Activated naive CD4-positive, alpha-beta T cell treated with anti-CD3 and anti-CD28 coated beads, Interleukin-2, amount 10 ng/mL, durations not matched to agents 7 days and 5 days (primary cell): ENCODE measurements at regions not wholly inside any gene's neighbourhood (a gene's known extent, or its start where the extent isn't known, plus 50 kb on each side); places are given as distances from the start of the nearest gene placed in this dataset.

Experiments used
- CTCF ChIA-PET: fragments of 350-600 bp; sonication (Branson Sonifier 250); formaldehyde crosslinking; loops from one replicate; lab custom pipeline; 2021; ENCODE audit warnings: antibody characterized with exemption; lab: Charles Lee
- DNase-seq: peaks from one replicate; pipeline ENCODE4 v3.0.0-alpha.2; 2020
- H3K27ac Mint-ChIP-seq: one replicate; pipeline ENCODE4 v1.8.0; 2021; ENCODE audit warnings: mild to moderate bottlenecking, moderate library complexity, mixed read lengths
- H3K27me3 Mint-ChIP-seq: one replicate; pipeline ENCODE4 v1.8.0; 2021; ENCODE audit warnings: mild to moderate bottlenecking, mixed read lengths
- H3K36me3 Mint-ChIP-seq: one replicate; pipeline ENCODE4 v1.8.0; 2021; ENCODE audit warnings: mixed read lengths
- H3K4me1 Mint-ChIP-seq: one replicate; pipeline ENCODE4 v1.8.0; 2021; ENCODE audit warnings: mixed read lengths
- H3K4me3 Mint-ChIP-seq: one replicate; pipeline ENCODE4 v1.8.0; 2021; ENCODE audit warnings: mild to moderate bottlenecking, moderate library complexity, mixed read lengths
- H3K9me3 Mint-ChIP-seq: one replicate; pipeline ENCODE4 v1.8.0; 2021; ENCODE audit warnings: mixed read lengths

GRCh38 chr3:6223572-6223971, 637.3 kb upstream of the GRM7 start:
- Mint-ChIP-seq H3K36me3 (no peaks in the 10 kb centered on the region), H3K27ac (no peak overlapping the region), H3K27me3 (no peaks in the 10 kb centered on the region), H3K4me1 (no peaks in the 10 kb centered on the region), H3K9me3 (peaks cover 5% of the 10 kb centered on the region), H3K4me3 (no peak overlapping the region)
- CTCF ChIA-PET, result no interaction called here
- DNase-seq, result no peak

- Mint-ChIP-seq H3K27me3 (no peaks in the 10 kb centered on the region), H3K9me3 (peaks cover 4% of the 10 kb centered on the region)
- CTCF ChIA-PET, result no interaction called here
Observed at GRCh38 chr3:6228958-6229683, 631.8 kb upstream of the GRM7 start.

GRCh38 chr3:6229778-6230410, 631.0 kb upstream of the GRM7 start:
- H3K9me3 Mint-ChIP-seq, result peaks cover 2% of the 10 kb centered on the region
- DNase-seq, result no peak
- H3K27ac Mint-ChIP-seq, result no peak overlapping the region
- no peaks in the 10 kb centered on the region for H3K27me3 Mint-ChIP-seq
- CTCF ChIA-PET, result no interaction called here
- H3K36me3 Mint-ChIP-seq, result no peaks in the 10 kb centered on the region
- H3K4me1 Mint-ChIP-seq, result no peaks in the 10 kb centered on the region
- H3K4me3 Mint-ChIP-seq, result no peak overlapping the region

More at GRCh38 chr3:6228958-6229683, 631.8 kb upstream of the GRM7 start:
- no peak for DNase-seq
- Mint-ChIP-seq H3K4me1 (no peaks in the 10 kb centered on the region), H3K36me3 (no peaks in the 10 kb centered on the region), H3K27ac (no peak overlapping the region), H3K4me3 (no peak overlapping the region)

- no peak for DNase-seq
- no peak overlapping the region for H3K4me3 Mint-ChIP-seq
- peaks cover 9% of the 10 kb centered on the region for H3K9me3 Mint-ChIP-seq
- no peaks in the 10 kb centered on the region for H3K4me1 Mint-ChIP-seq
- no peaks in the 10 kb centered on the region for H3K27me3 Mint-ChIP-seq
- H3K36me3 Mint-ChIP-seq, result no peaks in the 10 kb centered on the region
- H3K27ac Mint-ChIP-seq, result no peak overlapping the region
- CTCF ChIA-PET, result no interaction called here
Observed at GRCh38 chr3:6242104-6242503, 618.8 kb upstream of the GRM7 start.

GRCh38 chr3:6248528-6248927, 612.4 kb upstream of the GRM7 start:
- no peaks in the 10 kb centered on the region for H3K4me1 Mint-ChIP-seq
- no peaks in the 10 kb centered on the region for H3K27me3 Mint-ChIP-seq
- no peaks in the 10 kb centered on the region for H3K36me3 Mint-ChIP-seq
- no peaks in the 10 kb centered on the region for H3K9me3 Mint-ChIP-seq
- no peak overlapping the region for H3K27ac Mint-ChIP-seq
- CTCF ChIA-PET, result no interaction called here
- no peak for DNase-seq
- H3K4me3 Mint-ChIP-seq, result no peak overlapping the region

- Mint-ChIP-seq H3K36me3 (no peaks in the 10 kb centered on the region), H3K4me1 (no peaks in the 10 kb centered on the region), H3K9me3 (peaks cover 2% of the 10 kb centered on the region), H3K4me3 (no peak overlapping the region), H3K27ac (no peak overlapping the region), H3K27me3 (no peaks in the 10 kb centered on the region)
- CTCF ChIA-PET, result no interaction called here
- DNase-seq, result no peak
Observed at GRCh38 chr3:6249679-6250078, 611.2 kb upstream of the GRM7 start.

GRCh38 chr3:6250167-6250566, 610.7 kb upstream of the GRM7 start:
- DNase-seq, result no peak
- Mint-ChIP-seq H3K36me3 (no peaks in the 10 kb centered on the region), H3K27me3 (no peaks in the 10 kb centered on the region), H3K4me3 (no peak overlapping the region), H3K9me3 (peaks cover 5% of the 10 kb centered on the region), H3K4me1 (no peaks in the 10 kb centered on the region), H3K27ac (no peak overlapping the region)
- CTCF ChIA-PET, result no interaction called here

GRCh38 chr3:6251612-6252400, 609.1 kb upstream of the GRM7 start:
- Mint-ChIP-seq H3K4me3 (no peak overlapping the region), H3K27me3 (no peaks in the 10 kb centered on the region)
- CTCF ChIA-PET, result no interaction called here

GRCh38 chr3:6254490-6254889, 606.4 kb upstream of the GRM7 start:
- CTCF ChIA-PET, result no interaction called here
- Mint-ChIP-seq H3K27ac (no peak overlapping the region), H3K9me3 (peaks cover 8% of the 10 kb centered on the region), H3K4me1 (no peaks in the 10 kb centered on the region), H3K4me3 (no peak overlapping the region), H3K27me3 (no peaks in the 10 kb centered on the region), H3K36me3 (no peaks in the 10 kb centered on the region)
- DNase-seq, result no peak

More at GRCh38 chr3:6251612-6252400, 609.1 kb upstream of the GRM7 start:
- no peaks in the 10 kb centered on the region for H3K4me1 Mint-ChIP-seq
- DNase-seq, result no peak
- H3K36me3 Mint-ChIP-seq, result no peaks in the 10 kb centered on the region
- H3K9me3 Mint-ChIP-seq, result peaks cover 8% of the 10 kb centered on the region
- no peak overlapping the region for H3K27ac Mint-ChIP-seq

- no peak for DNase-seq
- Mint-ChIP-seq H3K36me3 (no peaks in the 10 kb centered on the region), H3K27me3 (no peaks in the 10 kb centered on the region), H3K4me3 (no peak overlapping the region), H3K9me3 (peaks cover 8% of the 10 kb centered on the region), H3K4me1 (no peaks in the 10 kb centered on the region), H3K27ac (no peak overlapping the region)
- CTCF ChIA-PET, result no interaction called here
Observed at GRCh38 chr3:6255229-6255628, 605.7 kb upstream of the GRM7 start.

- no peak overlapping the region for H3K27ac Mint-ChIP-seq
- H3K27me3 Mint-ChIP-seq, result no peaks in the 10 kb centered on the region
- no peak overlapping the region for H3K4me3 Mint-ChIP-seq
- CTCF ChIA-PET, result no interaction called here
- no peaks in the 10 kb centered on the region for H3K4me1 Mint-ChIP-seq
- H3K36me3 Mint-ChIP-seq, result no peaks in the 10 kb centered on the region
- no peak for DNase-seq
- peaks cover 2% of the 10 kb centered on the region for H3K9me3 Mint-ChIP-seq
Observed at GRCh38 chr3:6260551-6261191, 600.2 kb upstream of the GRM7 start.

GRCh38 chr3:6262010-6262409, 598.9 kb upstream of the GRM7 start:
- Mint-ChIP-seq H3K27ac (no peak overlapping the region), H3K9me3 (peaks cover 2% of the 10 kb centered on the region), H3K27me3 (no peaks in the 10 kb centered on the region), H3K4me1 (no peaks in the 10 kb centered on the region), H3K4me3 (no peak overlapping the region), H3K36me3 (no peaks in the 10 kb centered on the region)
- CTCF ChIA-PET, result no interaction called here
- DNase-seq, result no peak

GRCh38 chr3:6264036-6264435, 596.9 kb upstream of the GRM7 start:
- no peak overlapping the region for H3K4me3 Mint-ChIP-seq
- no peaks in the 10 kb centered on the region for H3K4me1 Mint-ChIP-seq
- no peaks in the 10 kb centered on the region for H3K27me3 Mint-ChIP-seq
- CTCF ChIA-PET, result no interaction called here
- DNase-seq, result no peak
- H3K36me3 Mint-ChIP-seq, result no peaks in the 10 kb centered on the region
- no peak overlapping the region for H3K27ac Mint-ChIP-seq
- peaks cover 4% of the 10 kb centered on the region for H3K9me3 Mint-ChIP-seq

- no peaks in the 10 kb centered on the region for H3K4me1 Mint-ChIP-seq
- no peaks in the 10 kb centered on the region for H3K36me3 Mint-ChIP-seq
- no peak overlapping the region for H3K4me3 Mint-ChIP-seq
- CTCF ChIA-PET, result no interaction called here
- no peaks in the 10 kb centered on the region for H3K27me3 Mint-ChIP-seq
- DNase-seq, result no peak
- peaks cover 6% of the 10 kb centered on the region for H3K9me3 Mint-ChIP-seq
- no peak overlapping the region for H3K27ac Mint-ChIP-seq
Observed at GRCh38 chr3:6264906-6265305, 596.0 kb upstream of the GRM7 start.
